Ovary (tissue), 3 donors: ENCODE measurements at regions not wholly inside any gene's neighbourhood (a gene's known extent, or its start where the extent isn't known, plus 50 kb on each side); places are given as distances from the start of the nearest gene placed in this dataset.

Experiments used
- EP300 ChIP-seq: sonication (generic); formaldehyde crosslinking; IDR thresholded peaks from one replicate; pipeline ENCODE4 v1.6.1; 2017; ENCODE audit warnings: antibody characterized with exemption
- POLR2A ChIP-seq: fragments of 450-650 bp; IDR thresholded peaks from one replicate; pipeline ENCODE4 v1.6.1; 2017; ENCODE audit warnings: antibody characterized with exemption, mild to moderate bottlenecking, moderate library complexity
- TF ChIP-seq, protein P1 (sequence below), 3 donors: fragments of 450-650 bp in 2 of 3; fragments of 200-600 bp in 1 of 3; IDR thresholded peaks; one replicate each; pipeline versions ENCODE4 v1.5.1 to v1.8.0; 2016 to 2022; ENCODE audit warnings: antibody characterized with exemption in 3 of 3, mild to moderate bottlenecking in 1 of 3
- donor health status: DM: no; HTN: no; CAD: no.

- TF ChIP-seq POLR2A (no peak), EP300 (no peak)
- TF ChIP-seq, protein P1, sequence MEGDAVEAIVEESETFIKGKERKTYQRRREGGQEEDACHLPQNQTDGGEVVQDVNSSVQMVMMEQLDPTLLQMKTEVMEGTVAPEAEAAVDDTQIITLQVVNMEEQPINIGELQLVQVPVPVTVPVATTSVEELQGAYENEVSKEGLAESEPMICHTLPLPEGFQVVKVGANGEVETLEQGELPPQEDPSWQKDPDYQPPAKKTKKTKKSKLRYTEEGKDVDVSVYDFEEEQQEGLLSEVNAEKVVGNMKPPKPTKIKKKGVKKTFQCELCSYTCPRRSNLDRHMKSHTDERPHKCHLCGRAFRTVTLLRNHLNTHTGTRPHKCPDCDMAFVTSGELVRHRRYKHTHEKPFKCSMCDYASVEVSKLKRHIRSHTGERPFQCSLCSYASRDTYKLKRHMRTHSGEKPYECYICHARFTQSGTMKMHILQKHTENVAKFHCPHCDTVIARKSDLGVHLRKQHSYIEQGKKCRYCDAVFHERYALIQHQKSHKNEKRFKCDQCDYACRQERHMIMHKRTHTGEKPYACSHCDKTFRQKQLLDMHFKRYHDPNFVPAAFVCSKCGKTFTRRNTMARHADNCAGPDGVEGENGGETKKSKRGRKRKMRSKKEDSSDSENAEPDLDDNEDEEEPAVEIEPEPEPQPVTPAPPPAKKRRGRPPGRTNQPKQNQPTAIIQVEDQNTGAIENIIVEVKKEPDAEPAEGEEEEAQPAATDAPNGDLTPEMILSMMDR (IDR thresholded peaks at IDR 0.05): no peak
These were observed 50.1 kb upstream of the ZNF573 start for GRCh38 chr19:37829526-37829925.
